Esophagus muscularis mucosa (tissue), 4 donors: ENCODE measurements at regions not wholly inside any gene's neighbourhood (a gene's known extent, or its start where the extent isn't known, plus 50 kb on each side); places are given as distances from the start of the nearest gene placed in this dataset.
A peak's percentile ranks its signal among the peaks of the same experiment; 100 is the strongest.

ENCODE experiments used
- DNase-seq: peaks from one replicate; pipeline ENCODE4 v3.0.0-alpha.2; 2017; ENCODE audit errors: extremely low spot score
- H3K27ac ChIP-seq, 4 donors: fragments of 200-600 bp; sonication (generic); replicated peaks in 1 of 4; 1 replicate in 3 of 4; 2 replicates in 1 of 4; pipeline ENCODE4 v1.5.1; 2016 to 2019; ENCODE audit warnings: mild to moderate bottlenecking in 1 of 4
- H3K27me3 ChIP-seq, 4 donors: fragments of 200-600 bp; sonication (generic); one replicate each; pipeline versions ENCODE4 v1.5.1 to v1.6.0; 2016 to 2019
- H3K36me3 ChIP-seq, 4 donors: fragments of 200-600 bp; sonication (generic); one replicate each; pipeline ENCODE4 v1.5.1; 2016 to 2019
- H3K4me1 ChIP-seq, 4 donors: fragments of 200-600 bp; sonication (generic); one replicate each; pipeline ENCODE4 v1.5.1; 2016 to 2019
- H3K4me3 ChIP-seq, 4 donors: fragments of 200-600 bp; sonication (generic); 1 replicate in 2 of 4; 2 replicates in 2 of 4; pipeline ENCODE4 v1.5.1; 2016 to 2019; ENCODE audit warnings: mild to moderate bottlenecking in 4 of 4, moderate library complexity in 1 of 4
- H3K9me3 ChIP-seq, 4 donors: fragments of 200-600 bp; sonication (generic); 1 replicate in 3 of 4; 2 replicates in 1 of 4; pipeline ENCODE4 v1.5.1; 2016 to 2019
- CTCF ChIP-seq, 3 experiments: fragments of 200-600 bp in 2 of 3; fragments of 450-650 bp in 1 of 3; sonication (generic) in 2 of 3; IDR thresholded peaks; one replicate each; pipeline ENCODE4 v1.5.1; 2017 to 2019; ENCODE audit warnings: antibody characterized with exemption in 3 of 3, mild to moderate bottlenecking in 2 of 3, moderate library complexity in 1 of 3
- EP300 ChIP-seq: sonication (generic); formaldehyde crosslinking; IDR thresholded peaks from one replicate; pipeline ENCODE4 v1.6.1; 2017; ENCODE audit warnings: antibody characterized with exemption
- POLR2A ChIP-seq: fragments of 450-650 bp; IDR thresholded peaks from one replicate; pipeline ENCODE4 v1.6.1; 2017; ENCODE audit warnings: antibody characterized with exemption, moderate library complexity, mild to moderate bottlenecking, low read depth
- POLR2AphosphoS5 ChIP-seq, 2 donors: sonication (generic); formaldehyde crosslinking; IDR thresholded peaks; one replicate each; pipeline ENCODE4 v1.6.1; 2017; ENCODE audit warnings: antibody characterized with exemption in 2 of 2
- WGBS: methylation state at CpG from one replicate; pipeline ENCODE4 v1.1.5; 2018; 5-methylcytosine and 5-hydroxymethylcytosine counted together
- intact Hi-C: fragments of 100-400 bp; cut with DNase I; formaldehyde crosslinking; loops from one replicate; pipeline ENCODE4 v1.15.1; 2023

GRCh38 chr3:159761848-159762635 is 226.6 kb upstream of the IL12A start:
- TF ChIP-seq POLR2AphosphoS5 (IDR thresholded peaks at IDR 0.05) (no peak), CTCF (IDR thresholded peaks at IDR 0.05) (no peak), POLR2A (no peak)
- peak overlapping the region in 3 of 4 donors; percentile 84 to 95 (median 84) for H3K4me3 ChIP-seq
- intact Hi-C loops, result loop anchor here (5.0 kb wide), 1 partner anchor 145 kb away; no protein-coding TSS in a partner anchor
- no peaks in the 10 kb centered on the region for H3K36me3 ChIP-seq
- H3K27me3 ChIP-seq, result no peaks in the 10 kb centered on the region
- no peaks in the 10 kb centered on the region for H3K9me3 ChIP-seq
- WGBS, result 73% methylated on average over 7 of the region's 7 CpGs
- peak overlapping the region; percentile 97 to 100 (median 98) for H3K27ac ChIP-seq
- DNase-seq, result no peak
- H3K4me1 ChIP-seq, result peaks cover 31 to 43% (median 40%) of the 10 kb centered on the region in 4 donors

- H3K27me3 ChIP-seq, result no peaks in the 10 kb centered on the region
- H3K9me3 ChIP-seq, result no peaks in the 10 kb centered on the region
- peak overlapping the region; percentile 97 to 100 (median 98) for H3K27ac ChIP-seq
- no peaks in the 10 kb centered on the region for H3K36me3 ChIP-seq
- H3K4me3 ChIP-seq, result peak overlapping the region; percentile 84 to 95 (median 84)
- H3K4me1 ChIP-seq, result peaks cover 40 to 53% (median 51%) of the 10 kb centered on the region in 4 donors
- no peak for TF ChIP-seq POLR2AphosphoS5 (IDR thresholded peaks at IDR 0.05)
- peak; percentile 45 for TF ChIP-seq EP300
- TF ChIP-seq POLR2A, result peak; percentile 89
- intact Hi-C loops, result loop anchor here (5.0 kb wide), 1 partner anchor 146 kb away; no protein-coding TSS in a partner anchor
- 2% methylated on average over 19 of the region's 40 CpGs for WGBS
- DNase-seq, result no peak
Observed at GRCh38 chr3:159763011-159763601, 225.5 kb upstream of the IL12A start.

GRCh38 chr3:159763602-159764489 is 224.8 kb upstream of the IL12A start:
- Histone ChIP-seq H3K36me3 (peaks cover 0 to 5% (median 0%) of the 10 kb centered on the region in 4 donors), H3K27me3 (no peaks in the 10 kb centered on the region), H3K27ac (peak overlapping the region; percentile 97 to 100 (median 98)), H3K4me1 (peaks cover 44 to 61% (median 58%) of the 10 kb centered on the region in 4 donors), H3K9me3 (no peaks in the 10 kb centered on the region), H3K4me3 (peak overlapping the region; percentile 84 to 95 (median 84))
- TF ChIP-seq POLR2AphosphoS5 (IDR thresholded peaks at IDR 0.05), result peak; percentile 78 to 98
- peak in 2 of 3 experiments; percentile 22 to 49 for TF ChIP-seq CTCF (IDR thresholded peaks at IDR 0.05)
- TF ChIP-seq POLR2A, result no peak
- peak; percentile 23 for TF ChIP-seq EP300
- intact Hi-C loops, result loop anchor here (2.0 to 5.0 kb wide), 2 partner anchors 41 to 147 kb away; no protein-coding TSS in a partner anchor
- DNase-seq, result no peak
- WGBS, result 1% methylated on average over 16 of the region's 80 CpGs

GRCh38 chr3:159764490-159765029 is 224.1 kb upstream of the IL12A start:
- Histone ChIP-seq H3K4me3 (peak overlapping the region; percentile 84 to 95 (median 84)), H3K27me3 (no peaks in the 10 kb centered on the region), H3K4me1 (peaks cover 46 to 66% (median 65%) of the 10 kb centered on the region in 4 donors), H3K9me3 (no peaks in the 10 kb centered on the region), H3K27ac (peak overlapping the region; percentile 97 to 100 (median 98)), H3K36me3 (peaks cover 0 to 6% (median 0%) of the 10 kb centered on the region in 4 donors)
- 1% methylated on average over 15 of the region's 51 CpGs for WGBS
- intact Hi-C loops, result loop anchor here (2.0 to 5.0 kb wide), 2 partner anchors 40 to 147 kb away; no protein-coding TSS in a partner anchor
- TF ChIP-seq POLR2A (no peak), CTCF (IDR thresholded peaks at IDR 0.05) (no peak), POLR2AphosphoS5 (IDR thresholded peaks at IDR 0.05) (peak; percentile 14 to 90), EP300 (no peak)
- DNase-seq, result no peak
